Neuronal stem cell (in vitro differentiated cells): ENCODE measurements at regions not wholly inside any gene's neighbourhood (a gene's known extent, or its start where the extent isn't known, plus 50 kb on each side); places are given as distances from the start of the nearest gene placed in this dataset.

Experiments
- DNase-seq: peaks from one replicate; pipeline ENCODE4 v3.0.0-alpha.2; 2013; ENCODE audit warnings: low spot score
- H2AFZ ChIP-seq: one replicate; pipeline ENCODE4 v1.6.1; 2013; ENCODE audit warnings: mild to moderate bottlenecking, low read length, inconsistent platforms
- H2AK5ac ChIP-seq: 2 replicates; pipeline ENCODE4 v1.6.1; 2013; ENCODE audit warnings: low read depth, mild to moderate bottlenecking, inconsistent platforms, low read length, moderate library complexity, mixed read lengths
- H2BK120ac ChIP-seq: 2 replicates; pipeline ENCODE4 v1.6.1; 2013; ENCODE audit warnings: low read depth, mild to moderate bottlenecking, inconsistent platforms, low read length, moderate library complexity, mixed read lengths
- H2BK12ac ChIP-seq: one replicate; pipeline ENCODE4 v1.6.1; 2013; ENCODE audit warnings: low read length, inconsistent platforms
- H2BK15ac ChIP-seq: 2 replicates; pipeline ENCODE4 v1.6.1; 2013; ENCODE audit warnings: mild to moderate bottlenecking, low read length, inconsistent platforms, mixed read lengths
- H2BK5ac ChIP-seq: one replicate; pipeline ENCODE4 v1.6.1; 2013; ENCODE audit warnings: inconsistent platforms, mild to moderate bottlenecking, low read length, moderate library complexity
- H3K14ac ChIP-seq: one replicate; pipeline ENCODE4 v1.6.1; 2013; ENCODE audit warnings: low read length, inconsistent platforms
- H3K18ac ChIP-seq: 2 replicates; pipeline ENCODE4 v1.6.1; 2013; ENCODE audit warnings: low read length, inconsistent platforms
- H3K23ac ChIP-seq: 2 replicates; pipeline ENCODE4 v1.6.1; 2013; ENCODE audit warnings: low read depth, mild to moderate bottlenecking, mixed read lengths, low read length, inconsistent platforms; ENCODE audit not compliant: poor library complexity
- H3K27ac ChIP-seq: replicated peaks from 3 replicates; pipeline ENCODE4 v1.5.1; 2013; ENCODE audit warnings: low read length, inconsistent platforms
- H3K27me3 ChIP-seq, 3 experiments: 2 replicates each; pipeline ENCODE4 v1.6.1; 2013; ENCODE audit warnings: low read length in 3 of 3, mild to moderate bottlenecking in 2 of 3, inconsistent platforms in 1 of 3, low read depth in 1 of 3, mixed read lengths in 1 of 3, moderate library complexity in 1 of 3; ENCODE audit not compliant: control insufficient read depth in 3 of 3, insufficient read depth in 3 of 3
- H3K36me3 ChIP-seq, 2 donors: replicated peaks in 1 of 2; 2 replicates each; pipeline ENCODE4 v1.6.1; 2013; ENCODE audit warnings: low read length in 2 of 2; ENCODE audit not compliant: control insufficient read depth in 2 of 2, insufficient read depth in 2 of 2
- H3K4ac ChIP-seq: 2 replicates; pipeline ENCODE4 v1.6.1; 2013; ENCODE audit warnings: inconsistent platforms, mild to moderate bottlenecking, low read length, moderate library complexity
- H3K4me1 ChIP-seq, 2 donors: 1 replicate in 1 of 2; 2 replicates in 1 of 2; pipeline ENCODE4 v1.6.1; 2013; ENCODE audit warnings: low read length in 2 of 2, low read depth in 1 of 2; ENCODE audit not compliant: control insufficient read depth in 2 of 2, insufficient read depth in 1 of 2
- H3K4me2 ChIP-seq: one replicate; pipeline ENCODE4 v1.6.1; 2013; ENCODE audit warnings: mild to moderate bottlenecking, low read length, inconsistent platforms; ENCODE audit not compliant: insufficient read depth, poor library complexity, severe bottlenecking
- H3K4me3 ChIP-seq, 2 donors: 2 replicates each; pipeline ENCODE4 v1.5.1; 2013; ENCODE audit warnings: low read length in 2 of 2, mild to moderate bottlenecking in 2 of 2, inconsistent platforms in 1 of 2, moderate library complexity in 1 of 2
- H3K79me1 ChIP-seq: one replicate; pipeline ENCODE4 v1.6.1; 2013; ENCODE audit warnings: low read depth, mild to moderate bottlenecking, inconsistent platforms, low read length, moderate library complexity
- H3K9ac ChIP-seq: one replicate; pipeline ENCODE4 v1.6.1; 2013; ENCODE audit warnings: mild to moderate bottlenecking, low read depth, low read length, inconsistent platforms; ENCODE audit not compliant: poor library complexity
- H3K9me3 ChIP-seq, 2 donors: replicated peaks in 1 of 2; 2 replicates each; pipeline versions ENCODE3 to v1.6.1; 2013; ENCODE audit warnings: low read length in 2 of 2, mild to moderate bottlenecking in 2 of 2, inconsistent platforms in 1 of 2, low read depth in 1 of 2, mixed read lengths in 1 of 2, moderate library complexity in 1 of 2; ENCODE audit not compliant: control insufficient read depth in 2 of 2, insufficient read depth in 1 of 2
- H4K8ac ChIP-seq: one replicate; pipeline ENCODE4 v1.6.1; 2013; ENCODE audit warnings: low read depth, mild to moderate bottlenecking, inconsistent platforms, low read length, moderate library complexity
- H4K91ac ChIP-seq: one replicate; pipeline ENCODE4 v1.6.1; 2013; ENCODE audit warnings: low read length, low read depth, mild to moderate bottlenecking, inconsistent platforms; ENCODE audit not compliant: poor library complexity
- WGBS, 2 donors: extraction: QIAGEN DNeasy Blood & Tissue Kit; methylation state at CpG; one replicate each; pipeline ENCODE4 v1.1.7; 2013; ENCODE audit warnings: missing lambda C conversion rate in 2 of 2, mixed read lengths in 1 of 2; ENCODE audit not compliant: insufficient read length in 2 of 2, insufficient replicate concordance in 1 of 2; ENCODE audit errors: extremely low coverage in 2 of 2; 5-methylcytosine and 5-hydroxymethylcytosine counted together

DNA sequence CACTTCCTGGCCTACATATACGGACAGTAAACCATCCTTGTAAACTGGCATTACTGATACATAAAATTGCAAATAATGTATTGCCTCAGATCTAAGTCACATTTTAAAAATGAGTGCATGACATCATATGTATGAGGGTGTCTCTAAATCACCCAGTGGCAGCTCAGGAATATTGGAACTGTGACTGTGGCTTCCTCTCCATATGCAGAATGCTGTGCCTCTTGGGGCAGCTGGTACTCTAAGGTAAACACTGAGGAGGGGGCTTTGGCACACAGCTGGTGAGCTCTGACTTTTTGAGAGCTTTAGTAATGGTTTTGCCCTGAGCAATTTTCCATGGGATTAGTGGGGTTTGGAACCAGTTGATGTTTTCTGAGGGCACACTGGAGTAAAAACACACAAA, 263.7 kb downstream of the BMP4 start:
- Histone ChIP-seq H3K36me3 (no peaks in the 10 kb centered on the region), H3K4me1 (peaks cover 5 to 7% of the 10 kb centered on the region in 2 donors), H2BK5ac (no peak overlapping the region), H3K14ac (no peak overlapping the region), H2AK5ac (no peak overlapping the region), H3K27ac (no peak overlapping the region), H2AFZ (no peak overlapping the region), H2BK15ac (no peak overlapping the region), H2BK12ac (no peak overlapping the region), H4K8ac (no peak overlapping the region), H3K18ac (no peak overlapping the region), H3K79me1 (no peaks in the 10 kb centered on the region), H3K4me2 (no peak overlapping the region), H3K23ac (no peak overlapping the region), H3K9ac (no peak overlapping the region), H3K9me3 (no peaks in the 10 kb centered on the region), H3K4ac (no peak overlapping the region), H3K4me3 (no peak overlapping the region), H2BK120ac (no peak overlapping the region), H3K27me3 (no peaks in the 10 kb centered on the region), H4K91ac (no peak overlapping the region)
- no CpG with 5 or more reads among the region's 1 CpG for WGBS, 2 donors
- no peak for DNase-seq

GRCh38 chr14:53692451-53692850, 264.2 kb downstream of the BMP4 start:
- no peak overlapping the region for H3K27ac ChIP-seq

DNA sequence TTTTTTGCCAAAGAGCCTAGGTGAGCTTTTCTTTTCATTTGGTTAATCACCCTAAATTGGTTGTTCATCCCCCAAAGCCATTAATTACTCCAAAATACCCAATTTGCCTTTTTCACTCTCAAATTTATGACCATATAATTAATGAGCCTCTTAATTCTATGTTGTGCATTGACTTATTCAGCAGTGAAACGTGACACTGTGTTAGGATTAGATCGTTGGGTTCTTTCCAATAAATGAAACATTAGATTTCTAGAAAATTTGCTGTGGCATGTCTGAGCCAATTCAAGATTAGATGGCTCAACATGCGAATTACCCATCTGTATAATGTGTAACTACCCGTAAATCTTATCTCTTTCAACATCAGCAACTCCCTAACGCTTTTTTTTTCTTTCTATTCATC, 273.4 kb downstream of the BMP4 start:
- Histone ChIP-seq H3K4me2 (no peak overlapping the region), H2BK15ac (no peak overlapping the region)

More at GRCh38 chr14:53692451-53692850, 264.2 kb downstream of the BMP4 start:
- Histone ChIP-seq H2AFZ (no peak overlapping the region), H3K36me3 (no peaks in the 10 kb centered on the region), H3K9me3 (no peaks in the 10 kb centered on the region), H3K18ac (no peak overlapping the region), H2BK15ac (no peak overlapping the region), H3K4me1 (peaks cover 5 to 10% of the 10 kb centered on the region in 2 donors), H3K4me3 (no peak overlapping the region), H4K91ac (no peak overlapping the region), H2BK5ac (no peak overlapping the region), H3K9ac (no peak overlapping the region), H3K27me3 (no peaks in the 10 kb centered on the region), H2AK5ac (no peak overlapping the region), H2BK12ac (no peak overlapping the region), H3K4me2 (no peak overlapping the region), H4K8ac (no peak overlapping the region), H3K14ac (no peak overlapping the region), H3K79me1 (no peaks in the 10 kb centered on the region), H3K23ac (no peak overlapping the region), H3K4ac (no peak overlapping the region), H2BK120ac (no peak overlapping the region)
- no peak for DNase-seq
- no CpG with 5 or more reads among the region's 5 CpGs for WGBS, 2 donors

GRCh38 chr14:53672526-53672925, 284.1 kb downstream of the BMP4 start:
- Histone ChIP-seq H2BK12ac (no peak overlapping the region), H2BK5ac (no peak overlapping the region), H4K91ac (no peak overlapping the region), H4K8ac (no peak overlapping the region), H3K27ac (no peak overlapping the region), H3K9ac (no peak overlapping the region), H3K79me1 (no peaks in the 10 kb centered on the region), H3K23ac (no peak overlapping the region), H2AFZ (no peak overlapping the region), H3K18ac (no peak overlapping the region), H3K4me1 (no peaks in the 10 kb centered on the region), H3K4ac (no peak overlapping the region), H3K14ac (no peak overlapping the region), H2BK120ac (no peak overlapping the region), H3K9me3 (peaks cover 4 to 7% of the 10 kb centered on the region in 2 donors), H3K4me3 (no peak overlapping the region), H3K36me3 (no peaks in the 10 kb centered on the region), H2BK15ac (no peak overlapping the region), H3K27me3 (no peaks in the 10 kb centered on the region), H2AK5ac (no peak overlapping the region), H3K4me2 (no peak overlapping the region)
- no CpG with 5 or more reads among the region's 2 CpGs for WGBS, 2 donors
- DNase-seq, result no peak

More for the DNA sequence above, 273.4 kb downstream of the BMP4 start:
- WGBS, 2 donors, result 100% methylated on average over 2 of the region's 5 CpGs; no CpG with 5 or more reads in 1 of the 2 donors
- Histone ChIP-seq H3K4me1 (peaks cover 4 to 11% of the 10 kb centered on the region in 2 donors), H3K79me1 (no peaks in the 10 kb centered on the region), H3K27ac (no peak overlapping the region), H3K14ac (no peak overlapping the region), H3K9ac (no peak overlapping the region), H2AFZ (no peak overlapping the region), H3K4ac (no peak overlapping the region), H2BK12ac (no peak overlapping the region), H3K9me3 (peaks cover 0 to 2% of the 10 kb centered on the region in 2 donors), H4K91ac (no peak overlapping the region), H3K23ac (no peak overlapping the region), H3K18ac (no peak overlapping the region), H2BK120ac (no peak overlapping the region), H3K36me3 (no peaks in the 10 kb centered on the region), H2AK5ac (no peak overlapping the region), H3K4me3 (no peak overlapping the region), H4K8ac (no peak overlapping the region), H3K27me3 (no peaks in the 10 kb centered on the region), H2BK5ac (no peak overlapping the region)
- no peak for DNase-seq
